C1 segment of cervical spinal cord (tissue), 14 donors: ENCODE measurements at regions not wholly inside any gene's neighbourhood (a gene's known extent, or its start where the extent isn't known, plus 50 kb on each side); places are given as distances from the start of the nearest gene placed in this dataset.
"Not testable (repeated sequence)": the region's sequence is repeated elsewhere in the genome, so short reads cannot be mapped to it uniquely, and the experiment has no call there.

ENCODE experiments used
- DNase-seq, 14 donors: peaks; one replicate each; lab custom pipeline; 2025; lab: John Stamatoyannopoulos, UW

- DNase-seq = not testable (repeated sequence)
Measured at GRCh38 chr5:120147911-120148310, 316.2 kb upstream of the PRR16 start.

GRCh38 chr5:120150770-120151169 lies 313.3 kb upstream of the PRR16 start:
- no peak for DNase-seq

- no peak for DNase-seq
Measured at GRCh38 chr5:120151181-120151580, 312.9 kb upstream of the PRR16 start.

GRCh38 chr5:120151825-120152224 lies 312.3 kb upstream of the PRR16 start:
- DNase-seq = no peak

- DNase-seq = no peak
Measured at GRCh38 chr5:120152472-120152871, 311.6 kb upstream of the PRR16 start.

- no peak for DNase-seq
Measured at GRCh38 chr5:120152931-120153330, 311.2 kb upstream of the PRR16 start.

- DNase-seq = no peak
Measured at GRCh38 chr5:120153551-120153950, 310.5 kb upstream of the PRR16 start.

GRCh38 chr5:120155873-120156272 lies 308.2 kb upstream of the PRR16 start:
- DNase-seq = no peak

GRCh38 chr5:120158211-120158610 lies 305.9 kb upstream of the PRR16 start:
- DNase-seq = no peak

- DNase-seq = no peak
Measured at GRCh38 chr5:120159155-120159554, 304.9 kb upstream of the PRR16 start.

GRCh38 chr5:120160124-120160895 lies 303.8 kb upstream of the PRR16 start:
- no peak for DNase-seq

GRCh38 chr5:120162321-120162720 lies 301.8 kb upstream of the PRR16 start:
- DNase-seq = no peak

GRCh38 chr5:120164037-120164436 lies 300.1 kb upstream of the PRR16 start:
- no peak for DNase-seq

GRCh38 chr5:120164986-120165385 lies 299.1 kb upstream of the PRR16 start:
- DNase-seq = peak in 2 of 14 donors; percentile 0 to 2

- DNase-seq = no peak
Measured at GRCh38 chr5:120173125-120173524, 291.0 kb upstream of the PRR16 start.

GRCh38 chr5:120174089-120174488 lies 290.0 kb upstream of the PRR16 start:
- DNase-seq = no peak

- DNase-seq = not testable (repeated sequence)
Measured at GRCh38 chr5:120181238-120181637, 282.9 kb upstream of the PRR16 start.

- DNase-seq = not testable (repeated sequence)
Measured at GRCh38 chr5:120194650-120195049, 269.4 kb upstream of the PRR16 start.

- DNase-seq = no peak
Measured at GRCh38 chr5:120199559-120199958, 264.5 kb upstream of the PRR16 start.

GRCh38 chr5:120207129-120207528 lies 257.0 kb upstream of the PRR16 start:
- no peak for DNase-seq

GRCh38 chr5:120217001-120217400 lies 247.1 kb upstream of the PRR16 start:
- no peak for DNase-seq

- no peak for DNase-seq
Measured at GRCh38 chr5:120219988-120220387, 244.1 kb upstream of the PRR16 start.

GRCh38 chr5:120225524-120225923 lies 238.6 kb upstream of the PRR16 start:
- no peak for DNase-seq
